ENCODE measurements at regions not wholly inside any gene's neighbourhood (a gene's known extent, or its start where the extent isn't known, plus 50 kb on each side); places are given as distances from the start of the nearest gene placed in this dataset.

DNA sequence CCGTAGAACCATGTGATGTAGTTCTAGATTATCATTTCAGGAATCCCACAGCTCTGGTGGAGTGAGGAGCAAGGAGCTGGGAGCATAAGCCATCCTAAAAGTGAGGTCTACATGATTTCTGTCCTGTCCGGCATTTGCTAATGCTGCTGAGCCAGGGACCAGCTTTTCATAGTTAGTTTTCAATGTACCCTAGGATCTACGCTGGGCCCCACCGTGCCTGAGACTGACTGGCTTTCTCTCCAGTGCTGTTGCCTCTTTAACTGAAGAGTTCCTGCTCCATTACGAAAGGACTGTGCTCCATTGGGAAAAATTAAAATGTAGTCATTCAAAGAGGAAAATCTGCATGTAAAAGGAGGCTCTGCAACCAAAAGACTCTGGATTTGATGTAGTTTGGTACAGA lies 634.8 kb downstream of the DMRTA1 start:
- TF ChIP-seq EZH2phosphoT487 (IDR thresholded peaks at IDR 0.05; ENCODE audit: insufficient read depth, low read depth) (no peak), EZH2 (IDR thresholded peaks at IDR 0.05; ENCODE audit: insufficient read depth, poor library complexity, severe bottlenecking) (no peak)
